ENCODE measurements at regions not wholly inside any gene's neighbourhood (a gene's known extent, or its start where the extent isn't known, plus 50 kb on each side); places are given as distances from the start of the nearest gene placed in this dataset.

- DNase-seq (ENCODE audit: low read depth in 1 of 2, low spot score in 1 of 2) (peak in 1 of 2 experiments; percentile 14), ATAC-seq (peak in 1 of 2 experiments; percentile 59; a peak in 4 of 6 replicates), FAIRE-seq (no peak)
- Histone ChIP-seq H3K9me3 (no peaks in the 10 kb centered on the region), H3K27ac (no peak overlapping the region), H3K4me1 (no peaks in the 10 kb centered on the region), H3K4me2 (no peak overlapping the region), H3K4me3 (no peak overlapping the region)
- ChIA-PET POLR2A (no interaction called here), CTCF (no interaction called here)
- 85% methylated on average over 2 of the region's 4 CpGs for WGBS (ENCODE audit: missing lambda C conversion rate)
- TF ChIP-seq FOSB (CRISPR knock-in tag; IDR thresholded peaks at IDR 0.05) (no peak), RCOR1 (IDR thresholded peaks at IDR 0.05; ENCODE audit: low read depth, low read length) (no peak), NR3C1 (IDR thresholded peaks at IDR 0.05) (no peak), CTCF (IDR thresholded peaks at IDR 0.05) (0 out of 3 replicates have a peak, but pooled peaks have one; percentile 8), EHMT2 (IDR thresholded peaks at IDR 0.05; ENCODE audit: low read depth) (no peak), EHF (CRISPR knock-in tag; IDR thresholded peaks at IDR 0.05) (no peak), HOXA7 (CRISPR knock-in tag; IDR thresholded peaks at IDR 0.05) (no peak), MAX (IDR thresholded peaks at IDR 0.05) (no peak), RAD21 (conservative IDR thresholded peaks at IDR 0.05 in 1 of 2, IDR thresholded peaks at IDR 0.05 in 1 of 2) (0 out of 5 replicates have a peak, but pooled peaks of 1 of the 2 experiments have one; percentile 11), MAFK (IDR thresholded peaks at IDR 0.05; ENCODE audit: partially characterized antibody) (no peak)
Observed at GRCh38 chr1:218983848-218984247, 189.8 kb upstream of the LYPLAL1 start.

- FAIRE-seq: no peak
- 24% methylated on average over 2 of the region's 2 CpGs for WGBS (ENCODE audit: missing lambda C conversion rate)
- TF ChIP-seq CEBPB (IDR thresholded peaks at IDR 0.05) (no peak), E2F6 (IDR thresholded peaks at IDR 0.05; ENCODE audit: borderline replicate concordance, low read depth) (no peak), KDM1A (IDR thresholded peaks at IDR 0.05; ENCODE audit: low read depth) (no peak), FOSB (CRISPR knock-in tag; IDR thresholded peaks at IDR 0.05) (no peak), ZNF302 (CRISPR knock-in tag; IDR thresholded peaks at IDR 0.05) (no peak), MAX (IDR thresholded peaks at IDR 0.05) (no peak), MYC (IDR thresholded peaks at IDR 0.05; ENCODE audit: borderline replicate concordance, low read length) (no peak), USF2 (IDR thresholded peaks at IDR 0.05) (no peak), RNF2 (IDR thresholded peaks at IDR 0.05; ENCODE audit: borderline replicate concordance, low read depth) (no peak), POLR2AphosphoS2 (conservative IDR thresholded peaks at IDR 0.05; ENCODE audit: low read length) (no peak), POLR2A (IDR thresholded peaks at IDR 0.05; ENCODE audit: low read length) (no peak), MAZ (IDR thresholded peaks at IDR 0.05; ENCODE audit: borderline replicate concordance, low read depth, low read length) (no peak), ZFP36 (IDR thresholded peaks at IDR 0.05; ENCODE audit: borderline replicate concordance, partially characterized antibody) (no peak), REST (IDR thresholded peaks at IDR 0.05) (no peak), CTCF (IDR thresholded peaks at IDR 0.05) (no peak), ZC3H11A (IDR thresholded peaks at IDR 0.05) (no peak), BHLHE40 (IDR thresholded peaks at IDR 0.05; ENCODE audit: low read depth, low read length) (no peak)
- DNase-seq (ENCODE audit: low read depth in 1 of 2, low spot score in 1 of 2): no peak
- ATAC-seq: no peak
- POLR2A ChIA-PET: no interaction called here
- H3K9me3 ChIP-seq: no peaks in the 10 kb centered on the region
- no peak overlapping the region for H3K4me3 ChIP-seq
- no peak overlapping the region for H3K4me2 ChIP-seq
- H3K4me1 ChIP-seq: no peaks in the 10 kb centered on the region
- CTCF ChIA-PET: no interaction called here
- no peak overlapping the region for H3K27ac ChIP-seq
Observed at GRCh38 chr1:218985424-218985984, 188.2 kb upstream of the LYPLAL1 start.
